ENCODE measurements at regions not wholly inside any gene's neighbourhood (a gene's known extent, or its start where the extent isn't known, plus 50 kb on each side); places are given as distances from the start of the nearest gene placed in this dataset.

- TF ChIP-seq POLR2AphosphoS5 (IDR thresholded peaks at IDR 0.05; ENCODE audit: low read depth) (no peak), CTCF (IDR thresholded peaks at IDR 0.05; ENCODE audit: insufficient read depth, low read length) (no peak), REST (IDR thresholded peaks at IDR 0.05; ENCODE audit: insufficient replicate concordance, low read depth) (no peak)
These were observed 118.5 kb upstream of the LGR5 start for GRCh38 chr12:71321130-71321529.
